ENCODE measurements at regions not wholly inside any gene's neighbourhood (a gene's known extent, or its start where the extent isn't known, plus 50 kb on each side); places are given as distances from the start of the nearest gene placed in this dataset.

DNA sequence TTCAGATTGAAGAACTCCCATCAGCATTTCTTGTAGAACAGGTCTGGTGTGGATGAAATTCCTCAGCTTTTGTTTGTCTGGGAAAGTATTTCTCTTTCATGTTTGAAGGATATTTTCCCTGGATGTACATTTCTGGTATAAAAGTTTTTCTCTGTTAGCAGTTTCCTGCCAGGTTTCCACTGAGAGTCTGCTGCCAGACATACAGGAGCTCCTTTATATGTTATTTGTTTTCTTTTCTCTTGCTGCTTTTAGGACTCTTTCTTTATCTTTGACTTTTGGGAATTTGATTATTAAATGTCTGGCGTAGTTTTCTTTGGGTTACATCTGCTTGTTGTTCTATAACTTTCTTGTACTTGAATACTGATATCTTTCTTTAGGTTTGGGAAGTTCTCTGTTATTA lies 486.5 kb downstream of the ARAP2 start:
- TF ChIP-seq, protein P1, sequence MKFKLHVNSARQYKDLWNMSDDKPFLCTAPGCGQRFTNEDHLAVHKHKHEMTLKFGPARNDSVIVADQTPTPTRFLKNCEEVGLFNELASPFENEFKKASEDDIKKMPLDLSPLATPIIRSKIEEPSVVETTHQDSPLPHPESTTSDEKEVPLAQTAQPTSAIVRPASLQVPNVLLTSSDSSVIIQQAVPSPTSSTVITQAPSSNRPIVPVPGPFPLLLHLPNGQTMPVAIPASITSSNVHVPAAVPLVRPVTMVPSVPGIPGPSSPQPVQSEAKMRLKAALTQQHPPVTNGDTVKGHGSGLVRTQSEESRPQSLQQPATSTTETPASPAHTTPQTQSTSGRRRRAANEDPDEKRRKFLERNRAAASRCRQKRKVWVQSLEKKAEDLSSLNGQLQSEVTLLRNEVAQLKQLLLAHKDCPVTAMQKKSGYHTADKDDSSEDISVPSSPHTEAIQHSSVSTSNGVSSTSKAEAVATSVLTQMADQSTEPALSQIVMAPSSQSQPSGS (IDR thresholded peaks at IDR 0.05; ENCODE audit: low read length), result no peak
- TF ChIP-seq BCL11A (IDR thresholded peaks at IDR 0.05; ENCODE audit: low read depth in 2 of 2, low read length in 2 of 2), result no peak
- TF ChIP-seq TAF1 (IDR thresholded peaks at IDR 0.05; ENCODE audit: low read depth, low read length), result no peak
- TF ChIP-seq, protein P2, sequence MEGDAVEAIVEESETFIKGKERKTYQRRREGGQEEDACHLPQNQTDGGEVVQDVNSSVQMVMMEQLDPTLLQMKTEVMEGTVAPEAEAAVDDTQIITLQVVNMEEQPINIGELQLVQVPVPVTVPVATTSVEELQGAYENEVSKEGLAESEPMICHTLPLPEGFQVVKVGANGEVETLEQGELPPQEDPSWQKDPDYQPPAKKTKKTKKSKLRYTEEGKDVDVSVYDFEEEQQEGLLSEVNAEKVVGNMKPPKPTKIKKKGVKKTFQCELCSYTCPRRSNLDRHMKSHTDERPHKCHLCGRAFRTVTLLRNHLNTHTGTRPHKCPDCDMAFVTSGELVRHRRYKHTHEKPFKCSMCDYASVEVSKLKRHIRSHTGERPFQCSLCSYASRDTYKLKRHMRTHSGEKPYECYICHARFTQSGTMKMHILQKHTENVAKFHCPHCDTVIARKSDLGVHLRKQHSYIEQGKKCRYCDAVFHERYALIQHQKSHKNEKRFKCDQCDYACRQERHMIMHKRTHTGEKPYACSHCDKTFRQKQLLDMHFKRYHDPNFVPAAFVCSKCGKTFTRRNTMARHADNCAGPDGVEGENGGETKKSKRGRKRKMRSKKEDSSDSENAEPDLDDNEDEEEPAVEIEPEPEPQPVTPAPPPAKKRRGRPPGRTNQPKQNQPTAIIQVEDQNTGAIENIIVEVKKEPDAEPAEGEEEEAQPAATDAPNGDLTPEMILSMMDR (IDR thresholded peaks at IDR 0.05; ENCODE audit: control extremely low read depth in 1 of 3, insufficient read depth in 1 of 3, low read depth in 1 of 3, low read length in 3 of 3), result no peak
- no peak for TF ChIP-seq POLR2A (IDR thresholded peaks at IDR 0.05; ENCODE audit: control extremely low read depth in 1 of 2, low read depth in 2 of 2, low read length in 2 of 2)
- TF ChIP-seq SP2 (IDR thresholded peaks at IDR 0.05; ENCODE audit: low read length), result no peak
- TF ChIP-seq, protein P3, sequence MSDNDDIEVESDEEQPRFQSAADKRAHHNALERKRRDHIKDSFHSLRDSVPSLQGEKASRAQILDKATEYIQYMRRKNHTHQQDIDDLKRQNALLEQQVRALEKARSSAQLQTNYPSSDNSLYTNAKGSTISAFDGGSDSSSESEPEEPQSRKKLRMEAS (IDR thresholded peaks at IDR 0.05), result no peak
- TF ChIP-seq ASH2L (IDR thresholded peaks at IDR 0.05; ENCODE audit: low read length), result no peak
- TF ChIP-seq EZH2 (IDR thresholded peaks at IDR 0.05; ENCODE audit: low read depth, low read length, severe bottlenecking), result no peak
- no peak for TF ChIP-seq POLR2AphosphoS5 (IDR thresholded peaks at IDR 0.05; ENCODE audit: low read depth, low read length)
